ENCODE measurements at regions not wholly inside any gene's neighbourhood (a gene's known extent, or its start where the extent isn't known, plus 50 kb on each side); places are given as distances from the start of the nearest gene placed in this dataset.

GRCh38 chr1:170856455-170856854 lies 78.9 kb upstream of the MROH9 start:
- TF ChIP-seq SIN3A (IDR thresholded peaks at IDR 0.05; ENCODE audit: borderline replicate concordance, insufficient read depth, low read depth, low read length) (no peak), CTCF (IDR thresholded peaks at IDR 0.05) (no peak)
